Fibroblast of lung (primary cell): ENCODE measurements at regions not wholly inside any gene's neighbourhood (a gene's known extent, or its start where the extent isn't known, plus 50 kb on each side); places are given as distances from the start of the nearest gene placed in this dataset.

Experiments
- DNase-seq, 2 donors: peaks; one replicate each; pipeline versions ENCODE4 v3.0.0 to v3.0.0-alpha.2; 2010; ENCODE audit warnings: low read depth in 2 of 2
- H2AFZ ChIP-seq: 2 replicates; pipeline ENCODE4 v1.5.1; 2012; ENCODE audit warnings: low read length, control low read depth, inconsistent platforms
- H3K27ac ChIP-seq: 2 replicates; pipeline ENCODE4 v1.5.1; 2011; ENCODE audit warnings: low read length, control low read depth; ENCODE audit not compliant: insufficient read depth
- H3K27me3 ChIP-seq: 2 replicates; pipeline ENCODE4 v1.5.1; 2011; ENCODE audit warnings: mild to moderate bottlenecking, low read length; ENCODE audit not compliant: control insufficient read depth, insufficient read depth
- H3K36me3 ChIP-seq: 2 replicates; pipeline ENCODE4 v1.5.1; 2011; ENCODE audit warnings: low read length; ENCODE audit not compliant: control insufficient read depth, insufficient read depth
- H3K4me1 ChIP-seq: 2 replicates; pipeline ENCODE4 v1.5.1; 2011; ENCODE audit warnings: low read length; ENCODE audit not compliant: control insufficient read depth, insufficient read depth; ENCODE audit errors: extremely low read depth
- H3K4me2 ChIP-seq: 2 replicates; pipeline ENCODE4 v1.5.1; 2011; ENCODE audit warnings: low read length, control low read depth; ENCODE audit not compliant: insufficient read depth; ENCODE audit errors: extremely low read depth
- H3K4me3 ChIP-seq, 4 experiments: fragments of 200-600 bp in 1 of 4; sonication (generic) in 1 of 4; replicated peaks in 1 of 4; 2 replicates each; pipeline ENCODE4 v1.5.1; 2011 to 2016; ENCODE audit warnings: low read length in 4 of 4, low read depth in 3 of 4, mild to moderate bottlenecking in 3 of 4, control low read depth in 2 of 4, inconsistent platforms in 1 of 4, mixed read lengths in 1 of 4; ENCODE audit not compliant: insufficient read depth in 1 of 4; ENCODE audit errors: control extremely low read depth in 1 of 4
- H3K79me2 ChIP-seq: 2 replicates; pipeline ENCODE4 v1.5.1; 2012; ENCODE audit warnings: mild to moderate bottlenecking, low read length, inconsistent platforms; ENCODE audit not compliant: control insufficient read depth, insufficient read depth
- H3K9ac ChIP-seq: 2 replicates; pipeline ENCODE4 v1.5.1; 2011; ENCODE audit warnings: mild to moderate bottlenecking, low read length, control low read depth; ENCODE audit not compliant: insufficient read depth
- H3K9me3 ChIP-seq: 2 replicates; pipeline ENCODE4 v1.5.1; 2012; ENCODE audit warnings: low read depth, low read length; ENCODE audit not compliant: control insufficient read depth, insufficient read depth
- H4K20me1 ChIP-seq: 2 replicates; pipeline ENCODE4 v1.5.1; 2011; ENCODE audit warnings: low read length; ENCODE audit not compliant: control insufficient read depth, insufficient read depth; ENCODE audit errors: extremely low read depth
- CTCF ChIP-seq, 2 donors: IDR thresholded peaks in 1 of 2; conservative IDR thresholded peaks in 1 of 2; 1 replicate in 1 of 2; 2 replicates in 1 of 2; pipeline ENCODE4 v1.5.1; 2011 to 2012; ENCODE audit warnings: low read length in 2 of 2, control low read depth in 1 of 2, inconsistent platforms in 1 of 2, low read depth in 1 of 2, mild to moderate bottlenecking in 1 of 2
- EZH2 ChIP-seq: IDR thresholded peaks from 2 replicates; pipeline ENCODE4 v1.5.1; 2012; ENCODE audit warnings: low read length, control low read depth, mild to moderate bottlenecking; ENCODE audit errors: missing control alignments

DNA sequence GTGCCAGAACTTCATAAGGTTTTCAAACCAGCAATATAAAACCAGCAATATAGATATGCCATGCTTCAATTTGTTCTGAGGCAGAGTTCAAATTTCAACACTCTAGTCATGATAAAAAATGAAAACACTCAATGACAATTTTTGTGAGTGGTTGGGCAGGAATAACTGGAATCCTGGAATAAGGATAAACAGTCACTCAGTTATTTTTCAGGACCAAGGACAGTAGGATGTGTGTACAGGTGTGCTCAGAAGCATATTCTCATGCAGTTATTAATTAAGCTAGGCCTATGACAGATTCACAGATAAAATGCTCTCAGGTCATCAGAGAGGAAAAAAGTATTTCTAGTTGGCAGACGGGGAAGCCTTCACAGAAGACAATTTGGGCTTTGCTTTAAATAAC is 117.3 kb upstream of the PPP2R2B start:
- H4K20me1 ChIP-seq, result no peaks in the 10 kb centered on the region
- no peaks in the 10 kb centered on the region for H3K36me3 ChIP-seq
- H3K4me1 ChIP-seq, result no peaks in the 10 kb centered on the region
- no peak overlapping the region for H3K4me3 ChIP-seq
- H3K79me2 ChIP-seq, result no peaks in the 10 kb centered on the region
- H3K27me3 ChIP-seq, result no peaks in the 10 kb centered on the region
- TF ChIP-seq EZH2 (no peak), CTCF (conservative IDR thresholded peaks at IDR 0.05 in 1 of 2, IDR thresholded peaks at IDR 0.05 in 1 of 2; ENCODE audit: low read depth in 1 of 2, low read length in 2 of 2) (no peak)
- no peak for DNase-seq
- H3K9ac ChIP-seq, result no peak overlapping the region
- H3K9me3 ChIP-seq, result no peaks in the 10 kb centered on the region
- no peak overlapping the region for H2AFZ ChIP-seq
- no peak overlapping the region for H3K27ac ChIP-seq
- H3K4me2 ChIP-seq, result no peak overlapping the region

DNA sequence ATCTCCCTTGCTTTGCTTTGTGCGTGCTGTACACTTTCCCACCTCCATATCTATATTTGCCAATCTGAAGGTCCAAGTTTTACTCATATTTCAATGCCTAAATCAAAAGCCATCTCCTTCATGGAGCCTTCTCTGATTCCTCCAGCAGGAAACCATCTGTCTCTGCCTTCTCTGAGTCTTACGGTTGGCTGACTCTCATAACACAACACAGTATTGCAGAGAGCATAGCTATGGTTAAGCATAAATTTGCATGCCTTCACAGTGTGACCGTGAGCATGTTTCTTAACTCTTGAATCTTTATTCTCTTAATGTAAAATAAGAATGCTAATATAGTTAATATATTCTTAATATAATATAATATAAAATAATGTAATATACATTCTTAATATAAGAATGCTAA is 136.8 kb upstream of the PPP2R2B start:
- Histone ChIP-seq H3K9ac (no peak overlapping the region), H3K4me2 (no peak overlapping the region), H3K27ac (no peak overlapping the region), H3K79me2 (no peaks in the 10 kb centered on the region), H3K27me3 (no peaks in the 10 kb centered on the region), H3K9me3 (no peaks in the 10 kb centered on the region), H3K36me3 (no peaks in the 10 kb centered on the region), H2AFZ (no peak overlapping the region), H3K4me1 (no peaks in the 10 kb centered on the region), H4K20me1 (no peaks in the 10 kb centered on the region), H3K4me3 (no peak overlapping the region)
- TF ChIP-seq EZH2 (no peak), CTCF (conservative IDR thresholded peaks at IDR 0.05 in 1 of 2, IDR thresholded peaks at IDR 0.05 in 1 of 2; ENCODE audit: low read depth in 1 of 2, low read length in 2 of 2) (no peak)
- DNase-seq, result no peak

- Histone ChIP-seq H3K27ac (no peak overlapping the region), H3K27me3 (no peaks in the 10 kb centered on the region), H3K9me3 (no peaks in the 10 kb centered on the region), H3K4me3 (no peak overlapping the region), H3K79me2 (no peaks in the 10 kb centered on the region), H4K20me1 (no peaks in the 10 kb centered on the region), H3K36me3 (no peaks in the 10 kb centered on the region), H3K4me2 (no peak overlapping the region), H2AFZ (no peak overlapping the region), H3K9ac (no peak overlapping the region), H3K4me1 (no peaks in the 10 kb centered on the region)
- TF ChIP-seq CTCF (conservative IDR thresholded peaks at IDR 0.05 in 1 of 2, IDR thresholded peaks at IDR 0.05 in 1 of 2; ENCODE audit: low read depth in 1 of 2, low read length in 2 of 2) (no peak), EZH2 (no peak)
- DNase-seq, result no peak
Observed at GRCh38 chr5:147017191-147017590, 138.6 kb upstream of the PPP2R2B start.
